Naive B cell (primary cell): ENCODE measurements at regions not wholly inside any gene's neighbourhood (a gene's known extent, or its start where the extent isn't known, plus 50 kb on each side); places are given as distances from the start of the nearest gene placed in this dataset.

Source experiments
- ATAC-seq, 2 donors: fragments of 150-1000 bp; cut with Tn5 transposase; 2 replicates each; pipeline ENCODE4 v1.10.0; 2021; ENCODE audit warnings: low read depth in 2 of 2, mild to moderate bottlenecking in 2 of 2, moderate library complexity in 2 of 2
- DNase-seq: peaks from one replicate; pipeline ENCODE4 v3.0.0; 2022
- H3K27ac Mint-ChIP-seq, 6 donors: one replicate each; pipeline ENCODE4 v1.8.0; 2020 to 2022; ENCODE audit warnings: mild to moderate bottlenecking in 6 of 6, mixed read lengths in 6 of 6, moderate library complexity in 5 of 6, inconsistent platforms in 2 of 6
- H3K27me3 Mint-ChIP-seq, 3 donors: one replicate each; pipeline ENCODE4 v1.8.0; 2021 to 2022; ENCODE audit warnings: mixed read lengths in 3 of 3, mild to moderate bottlenecking in 1 of 3
- H3K36me3 Mint-ChIP-seq, 2 donors: one replicate each; pipeline ENCODE4 v1.8.0; 2020 to 2022; ENCODE audit warnings: mixed read lengths in 2 of 2, inconsistent platforms in 1 of 2, mild to moderate bottlenecking in 1 of 2
- H3K4me1 Mint-ChIP-seq, 3 donors: one replicate each; pipeline ENCODE4 v1.8.0; 2020 to 2022; ENCODE audit warnings: mixed read lengths in 3 of 3, inconsistent platforms in 1 of 3, mild to moderate bottlenecking in 1 of 3, moderate library complexity in 1 of 3
- H3K4me3 Mint-ChIP-seq, 8 donors: one replicate each; pipeline ENCODE4 v1.8.0; 2020 to 2022; ENCODE audit warnings: mild to moderate bottlenecking in 8 of 8, mixed read lengths in 8 of 8, moderate library complexity in 8 of 8, inconsistent platforms in 2 of 8
- H3K9me3 Mint-ChIP-seq, 7 donors: one replicate each; pipeline ENCODE4 v1.8.0; 2020 to 2022; ENCODE audit warnings: mixed read lengths in 7 of 7, mild to moderate bottlenecking in 5 of 7, inconsistent platforms in 2 of 7, moderate library complexity in 1 of 7

- no peaks in the 10 kb centered on the region for H3K4me1 Mint-ChIP-seq
- no peak overlapping the region for H3K4me3 Mint-ChIP-seq
- DNase-seq (no peak), ATAC-seq (no peak)
- H3K27ac Mint-ChIP-seq: no peak overlapping the region
- peaks cover 0 to 16% (median 0%) of the 10 kb centered on the region in 3 donors for H3K27me3 Mint-ChIP-seq
- peaks cover 0 to 3% (median 0%) of the 10 kb centered on the region in 7 donors for H3K9me3 Mint-ChIP-seq
- no peaks in the 10 kb centered on the region for H3K36me3 Mint-ChIP-seq
Observed at GRCh38 chr1:201692555-201693394, 136.2 kb upstream of the IPO9 start.

DNA sequence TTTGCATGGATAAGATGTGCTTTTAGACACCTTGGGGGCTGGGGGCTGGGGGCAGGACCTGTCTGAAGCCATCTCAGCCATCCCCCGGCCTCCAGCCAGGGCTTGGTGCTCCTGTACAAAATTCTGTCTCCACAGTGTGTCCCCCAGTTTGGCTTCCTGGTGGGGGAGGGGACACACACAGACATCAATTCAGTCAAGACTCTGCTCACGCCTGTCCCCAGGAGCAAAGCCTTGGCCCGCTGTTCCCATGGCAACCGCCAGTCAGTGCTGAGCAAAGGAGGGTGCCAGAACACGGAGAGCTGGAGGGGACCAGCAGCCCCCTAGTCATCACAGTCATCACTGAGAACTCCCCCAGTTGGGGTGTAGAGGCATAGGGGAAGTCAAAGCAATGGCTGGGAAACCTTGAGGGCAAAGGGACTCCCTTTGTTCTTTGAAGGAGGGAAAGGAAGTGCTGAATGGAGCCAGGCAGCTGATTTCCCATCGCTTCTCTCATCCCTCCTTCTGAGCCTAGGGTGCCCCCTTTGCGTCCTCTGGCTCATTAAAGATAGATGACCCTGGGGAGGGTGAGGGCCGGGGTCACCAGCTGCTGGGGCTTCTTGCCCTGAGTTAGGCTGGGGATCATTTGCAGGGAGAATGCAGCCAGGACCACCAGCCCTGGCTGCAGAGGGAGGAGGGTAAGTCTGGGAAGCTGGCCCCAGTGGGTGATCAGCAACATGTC lies 134.9 kb upstream of the IPO9 start:
- no peak for ATAC-seq

GRCh38 chr1:201694608-201695335 lies 134.2 kb upstream of the IPO9 start:
- Mint-ChIP-seq H3K9me3 (peaks cover 0 to 3% (median 0%) of the 10 kb centered on the region in 7 donors), H3K4me1 (no peaks in the 10 kb centered on the region), H3K4me3 (peak overlapping the region in 1 of 8 donors; percentile 41), H3K36me3 (no peaks in the 10 kb centered on the region), H3K27me3 (peaks cover 0 to 16% (median 5%) of the 10 kb centered on the region in 3 donors), H3K27ac (no peak overlapping the region)
- DNase-seq: no peak
- ATAC-seq: no peak

More for the DNA sequence above, 134.9 kb upstream of the IPO9 start:
- peaks cover 0 to 3% (median 0%) of the 10 kb centered on the region in 7 donors for H3K9me3 Mint-ChIP-seq
- H3K27ac Mint-ChIP-seq: no peak overlapping the region
- peaks cover 0 to 16% (median 5%) of the 10 kb centered on the region in 3 donors for H3K27me3 Mint-ChIP-seq
- no peak overlapping the region for H3K4me3 Mint-ChIP-seq
- no peaks in the 10 kb centered on the region for H3K36me3 Mint-ChIP-seq
- H3K4me1 Mint-ChIP-seq: no peaks in the 10 kb centered on the region
- DNase-seq: no peak

DNA sequence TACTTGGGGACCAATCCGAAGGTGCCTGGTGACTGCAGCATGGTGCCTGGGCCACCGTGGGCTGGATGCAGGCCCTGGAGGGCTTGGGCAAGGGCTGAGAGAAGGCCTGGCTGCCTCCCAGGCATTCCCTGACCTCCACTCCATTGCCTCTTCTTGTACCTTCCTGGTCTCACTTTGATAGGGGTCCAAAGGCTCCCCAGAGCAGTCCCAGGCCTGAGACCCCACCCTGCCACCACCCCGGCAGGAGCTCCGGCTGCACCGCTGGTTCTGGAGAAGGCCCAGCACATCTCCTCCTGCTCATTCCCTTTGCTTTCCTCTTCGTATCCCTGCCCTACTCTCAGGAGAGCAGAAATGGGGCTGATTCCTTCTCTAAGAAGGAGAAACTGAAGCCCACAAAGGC lies 133.3 kb upstream of the IPO9 start:
- no peak overlapping the region for H3K27ac Mint-ChIP-seq
- DNase-seq (no peak), ATAC-seq (no peak)
- peaks cover 0 to 4% (median 0%) of the 10 kb centered on the region in 7 donors for H3K9me3 Mint-ChIP-seq
- peaks cover 0 to 16% (median 5%) of the 10 kb centered on the region in 3 donors for H3K27me3 Mint-ChIP-seq
- no peak overlapping the region for H3K4me3 Mint-ChIP-seq
- H3K4me1 Mint-ChIP-seq: no peaks in the 10 kb centered on the region
- H3K36me3 Mint-ChIP-seq: no peaks in the 10 kb centered on the region

DNA sequence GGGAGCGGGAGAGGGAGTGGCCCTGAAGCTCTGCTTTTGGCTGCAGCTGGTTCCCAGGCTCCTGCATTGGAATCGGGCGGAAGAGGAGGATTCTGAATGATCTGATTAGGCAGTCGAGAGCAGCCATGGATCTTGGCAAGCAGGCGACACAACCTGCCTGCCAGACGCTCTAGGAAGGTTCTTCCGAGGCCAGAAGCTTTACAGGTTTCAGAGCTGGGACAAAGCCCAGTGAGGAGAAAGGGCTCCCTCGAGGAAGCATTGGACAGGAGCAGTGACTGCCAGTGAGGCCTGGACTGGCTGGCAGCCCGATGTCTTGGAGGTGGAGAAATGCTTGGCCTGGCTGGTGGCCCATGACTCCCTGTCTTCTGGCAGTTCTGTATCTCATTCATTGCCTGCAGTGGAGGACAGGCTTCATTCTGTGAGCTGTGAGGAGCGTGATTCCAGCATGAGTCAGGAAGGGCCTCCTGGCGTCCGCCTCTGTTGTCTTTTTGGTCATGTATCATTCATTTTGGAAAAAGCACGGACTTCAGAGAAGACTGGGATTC lies 132.7 kb upstream of the IPO9 start:
- DNase-seq: no peak
- no peak for ATAC-seq
- H3K9me3 Mint-ChIP-seq: peaks cover 0 to 5% (median 0%) of the 10 kb centered on the region in 7 donors
- H3K27me3 Mint-ChIP-seq: peaks cover 0 to 16% (median 5%) of the 10 kb centered on the region in 3 donors
- no peaks in the 10 kb centered on the region for H3K36me3 Mint-ChIP-seq
- H3K4me1 Mint-ChIP-seq: no peaks in the 10 kb centered on the region
- H3K27ac Mint-ChIP-seq: no peak overlapping the region
- no peak overlapping the region for H3K4me3 Mint-ChIP-seq

DNA sequence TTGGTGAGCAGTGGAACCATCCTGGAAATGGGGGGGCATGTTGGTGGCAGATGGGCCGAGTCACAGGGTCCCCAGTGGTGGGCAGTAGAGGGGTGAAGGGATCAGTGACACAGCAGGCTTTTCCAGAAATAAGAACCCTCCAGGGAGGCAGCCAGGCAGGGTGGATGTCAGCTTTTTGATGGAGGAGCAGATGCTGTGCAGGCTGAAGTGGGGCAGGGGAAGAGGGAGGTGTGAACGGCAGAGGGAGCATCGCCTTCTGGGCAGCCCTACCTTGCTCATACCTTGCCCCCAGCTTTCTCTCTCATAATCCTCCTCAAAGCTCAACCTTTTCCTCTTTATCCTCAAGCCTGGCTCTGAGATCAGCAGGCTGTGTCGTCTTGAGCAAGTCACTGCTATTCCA lies 131.8 kb upstream of the IPO9 start:
- Mint-ChIP-seq H3K27ac (no peak overlapping the region), H3K9me3 (peaks cover 2 to 8% (median 5%) of the 10 kb centered on the region in 7 donors), H3K4me3 (no peak overlapping the region), H3K27me3 (peaks cover 0 to 16% (median 5%) of the 10 kb centered on the region in 3 donors), H3K36me3 (peaks cover 0 to 5% of the 10 kb centered on the region in 2 donors), H3K4me1 (no peaks in the 10 kb centered on the region)
- no peak for DNase-seq
- no peak for ATAC-seq

- H3K36me3 Mint-ChIP-seq: peaks cover 5 to 8% of the 10 kb centered on the region in 2 donors
- DNase-seq (no peak), ATAC-seq (no peak)
- peaks cover 0 to 10% (median 9%) of the 10 kb centered on the region in 3 donors for H3K27me3 Mint-ChIP-seq
- no peak overlapping the region for H3K27ac Mint-ChIP-seq
- H3K9me3 Mint-ChIP-seq: peaks cover 3 to 11% (median 6%) of the 10 kb centered on the region in 7 donors
- peaks cover 0 to 5% (median 0%) of the 10 kb centered on the region in 3 donors for H3K4me1 Mint-ChIP-seq
- H3K4me3 Mint-ChIP-seq: no peak overlapping the region
Observed at GRCh38 chr1:201701831-201702230, 127.1 kb upstream of the IPO9 start.

- H3K9me3 Mint-ChIP-seq: peaks cover 3 to 11% (median 6%) of the 10 kb centered on the region in 7 donors
- peaks cover 5 to 8% of the 10 kb centered on the region in 2 donors for H3K36me3 Mint-ChIP-seq
- H3K4me3 Mint-ChIP-seq: no peak overlapping the region
- DNase-seq (no peak), ATAC-seq (no peak)
- H3K4me1 Mint-ChIP-seq: peaks cover 0 to 5% (median 0%) of the 10 kb centered on the region in 3 donors
- peaks cover 0 to 10% (median 8%) of the 10 kb centered on the region in 3 donors for H3K27me3 Mint-ChIP-seq
- no peak overlapping the region for H3K27ac Mint-ChIP-seq
Observed at GRCh38 chr1:201702936-201703335, 126.0 kb upstream of the IPO9 start.

GRCh38 chr1:201703621-201704438 lies 125.1 kb upstream of the IPO9 start:
- Mint-ChIP-seq H3K4me3 (no peak overlapping the region), H3K4me1 (peaks cover 0 to 5% (median 0%) of the 10 kb centered on the region in 3 donors), H3K27me3 (peaks cover 0 to 10% (median 4%) of the 10 kb centered on the region in 3 donors), H3K36me3 (peaks cover 5 to 8% of the 10 kb centered on the region in 2 donors), H3K9me3 (peaks cover 3 to 11% (median 6%) of the 10 kb centered on the region in 7 donors), H3K27ac (peak overlapping the region in 1 of 6 donors; percentile 20)
- peak; percentile 40 for DNase-seq
- ATAC-seq: peak; percentile 58 to 69

DNA sequence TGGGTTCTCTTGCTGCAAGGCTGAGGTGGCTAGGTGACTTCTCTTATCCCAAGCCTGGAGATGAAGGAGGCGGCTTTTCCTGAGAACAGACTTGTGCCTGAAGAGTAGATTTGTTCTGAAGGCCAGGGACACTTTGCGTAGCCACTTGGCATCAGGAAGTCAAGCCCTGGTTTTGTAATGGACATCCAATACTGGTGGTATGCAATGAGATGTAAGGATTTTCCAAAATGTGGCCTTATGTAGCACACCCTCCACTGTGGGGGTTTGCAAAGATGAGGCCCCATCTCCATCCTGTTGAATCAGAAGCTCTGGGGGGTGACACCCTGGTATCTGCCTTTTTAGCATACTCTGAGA lies 124.5 kb upstream of the IPO9 start:
- Mint-ChIP-seq H3K9me3 (peaks cover 3 to 11% (median 6%) of the 10 kb centered on the region in 7 donors), H3K4me1 (peaks cover 0 to 5% (median 0%) of the 10 kb centered on the region in 3 donors), H3K36me3 (peaks cover 5 to 8% of the 10 kb centered on the region in 2 donors), H3K27me3 (peaks cover 0 to 10% (median 4%) of the 10 kb centered on the region in 3 donors), H3K27ac (no peak overlapping the region), H3K4me3 (no peak overlapping the region)
- no peak for DNase-seq
- no peak for ATAC-seq

DNA sequence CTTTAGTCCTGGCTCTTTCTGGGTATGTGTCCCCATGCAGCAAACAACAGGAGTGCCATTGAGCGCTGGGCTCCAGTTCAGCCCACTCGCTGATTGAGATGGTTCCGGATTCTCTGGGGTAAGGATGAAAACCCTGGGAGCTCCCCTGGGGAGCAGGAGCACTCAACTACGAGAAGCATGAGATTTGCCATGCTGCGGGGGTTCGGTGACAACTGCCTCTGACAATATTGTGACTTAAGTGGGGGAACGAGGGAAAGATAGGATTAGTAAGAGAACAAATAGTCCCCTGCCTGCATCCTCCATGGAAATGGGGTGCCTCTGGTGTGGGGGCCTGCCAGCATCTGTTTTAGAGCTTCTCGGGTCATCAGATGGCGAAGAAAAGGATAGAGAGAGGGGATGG lies 123.6 kb upstream of the IPO9 start:
- Mint-ChIP-seq H3K4me1 (peaks cover 0 to 5% (median 0%) of the 10 kb centered on the region in 3 donors), H3K9me3 (peaks cover 3 to 11% (median 6%) of the 10 kb centered on the region in 7 donors), H3K4me3 (no peak overlapping the region), H3K27ac (no peak overlapping the region), H3K27me3 (peaks cover 0 to 10% (median 4%) of the 10 kb centered on the region in 3 donors), H3K36me3 (peaks cover 5 to 8% of the 10 kb centered on the region in 2 donors)
- DNase-seq (no peak), ATAC-seq (no peak)

GRCh38 chr1:201706109-201706508 lies 122.8 kb upstream of the IPO9 start:
- peaks cover 0 to 10% (median 4%) of the 10 kb centered on the region in 3 donors for H3K27me3 Mint-ChIP-seq
- H3K36me3 Mint-ChIP-seq: peaks cover 5 to 8% of the 10 kb centered on the region in 2 donors
- H3K4me3 Mint-ChIP-seq: no peak overlapping the region
- H3K9me3 Mint-ChIP-seq: peaks cover 0 to 11% (median 6%) of the 10 kb centered on the region in 7 donors
- ATAC-seq (no peak), DNase-seq (no peak)
- peaks cover 0 to 5% (median 0%) of the 10 kb centered on the region in 3 donors for H3K4me1 Mint-ChIP-seq
- no peak overlapping the region for H3K27ac Mint-ChIP-seq
